GM18499 (cell line): ENCODE measurements at regions not wholly inside any gene's neighbourhood (a gene's known extent, or its start where the extent isn't known, plus 50 kb on each side); places are given as distances from the start of the nearest gene placed in this dataset.

Experiments
- ATAC-seq: cut with Tn5 transposase; IDR thresholded peaks from one replicate; pipeline ENCODE4 v1.9.1; 2021; ENCODE audit warnings: moderate number of reproducible peaks; ENCODE audit not compliant: insufficient read depth, unreplicated experiment

DNA sequence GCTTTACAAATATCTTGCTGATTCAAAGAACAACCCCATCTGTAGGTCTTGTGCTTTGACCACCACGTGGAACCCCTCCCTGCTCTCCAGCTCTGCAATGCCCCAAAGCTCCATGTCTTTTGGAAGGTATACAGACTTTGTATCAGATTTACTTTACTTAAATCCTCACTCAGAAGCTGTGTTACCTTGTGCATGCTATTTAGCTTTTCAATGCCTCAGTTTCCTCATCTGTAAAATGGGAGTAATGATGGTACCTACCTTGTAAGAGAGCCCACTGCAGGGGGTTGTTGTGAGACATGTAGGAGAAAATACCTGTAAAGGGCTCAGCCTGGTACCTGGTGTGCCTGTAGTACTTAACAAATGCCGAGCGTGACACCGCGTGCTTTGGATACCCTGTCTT is 200.2 kb upstream of the CHD6 start:
- no peak for ATAC-seq

- no peak for ATAC-seq
These were observed 193.3 kb upstream of the CHD6 start for GRCh38 chr20:41811456-41811855.

- no peak for ATAC-seq
These were observed 181.9 kb upstream of the CHD6 start for GRCh38 chr20:41800040-41800439.

GRCh38 chr20:41798930-41799502 is 180.8 kb upstream of the CHD6 start:
- ATAC-seq: no peak

DNA sequence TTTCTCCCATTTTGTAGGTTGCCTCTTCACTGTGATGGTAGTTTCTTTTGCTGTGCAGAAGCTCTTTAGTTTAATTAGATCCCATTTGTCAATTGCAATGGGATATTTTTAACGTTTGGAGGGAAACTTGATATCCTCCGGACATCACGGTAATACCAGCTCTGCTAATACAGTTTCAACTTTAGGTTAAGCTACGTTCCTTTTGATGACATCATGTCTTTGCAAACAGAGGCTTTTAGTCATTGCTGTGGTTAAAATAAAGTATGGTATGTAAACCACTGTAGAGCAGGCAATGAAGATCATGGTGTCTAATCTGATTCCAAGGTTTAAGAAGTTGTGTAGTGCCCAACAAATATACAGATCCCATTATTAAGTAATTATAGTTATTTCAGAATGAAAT is 168.0 kb upstream of the CHD6 start:
- no peak for ATAC-seq

- ATAC-seq: no peak
These were observed 166.2 kb upstream of the CHD6 start for GRCh38 chr20:41784209-41784958.

GRCh38 chr20:41783423-41784208 is 165.4 kb upstream of the CHD6 start:
- ATAC-seq: no peak

- no peak for ATAC-seq
These were observed 164.7 kb upstream of the CHD6 start for GRCh38 chr20:41782730-41783406.

GRCh38 chr20:41782255-41782654 is 164.1 kb upstream of the CHD6 start:
- ATAC-seq: no peak

DNA sequence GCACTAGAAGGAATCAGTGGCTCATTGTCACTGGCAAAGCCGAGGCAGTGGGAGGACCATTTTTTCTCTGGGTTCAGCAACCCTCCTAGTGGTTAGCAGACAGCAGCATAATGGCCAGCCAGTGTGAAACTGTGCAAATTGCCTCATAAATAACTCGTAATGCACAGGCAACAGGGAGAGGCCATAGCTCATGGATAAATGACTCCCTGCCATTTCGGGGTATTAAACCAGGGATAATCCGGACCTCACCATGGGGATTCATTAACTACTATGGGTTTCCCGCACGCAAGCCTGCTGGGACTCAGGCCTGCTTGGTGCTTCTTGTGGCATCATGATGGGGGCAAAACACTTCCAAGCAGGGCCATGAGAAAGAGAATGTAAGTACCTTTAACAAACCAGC is 158.2 kb upstream of the CHD6 start:
- ATAC-seq: no peak

GRCh38 chr20:41774291-41774690 is 156.1 kb upstream of the CHD6 start:
- ATAC-seq: no peak

DNA sequence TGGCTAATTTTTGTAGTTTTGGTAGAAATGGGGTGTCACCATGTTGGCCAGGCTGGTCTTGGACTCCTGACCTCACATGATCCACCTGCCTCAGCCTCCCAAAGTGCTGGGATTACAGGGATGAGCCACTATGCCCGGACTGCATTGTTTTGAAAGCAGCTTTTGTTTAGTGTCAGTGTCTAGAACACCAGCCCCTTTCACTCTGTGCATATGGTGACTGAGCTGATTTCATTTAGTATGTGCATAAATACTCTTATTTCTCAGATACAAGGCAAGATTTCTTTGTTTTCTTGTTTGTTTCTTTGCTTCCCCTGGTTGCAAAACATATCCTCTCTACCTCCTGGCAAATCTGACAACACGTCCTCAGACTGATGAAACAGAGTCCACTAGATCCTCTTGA is 152.8 kb upstream of the CHD6 start:
- no peak for ATAC-seq

DNA sequence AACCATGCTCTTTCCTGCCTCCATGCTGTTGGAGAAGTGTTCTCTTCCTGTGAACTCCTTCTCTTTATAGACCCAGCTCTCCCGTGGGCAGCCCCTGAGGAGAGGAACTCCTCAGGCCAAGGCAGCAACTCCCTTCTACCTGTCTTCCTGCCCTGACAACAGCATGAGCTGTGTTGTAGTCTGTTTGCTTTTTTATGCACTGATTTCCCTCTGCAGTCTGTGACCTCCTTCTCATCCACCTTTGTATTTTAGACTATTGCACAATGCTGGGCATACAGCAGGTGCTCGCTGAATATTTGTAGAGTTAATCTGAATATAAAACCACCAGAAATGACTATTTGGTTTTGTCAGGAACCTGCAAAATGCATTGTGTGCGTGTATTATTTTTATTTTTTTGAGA is 152.2 kb upstream of the CHD6 start:
- no peak for ATAC-seq

- no peak for ATAC-seq
These were observed 151.4 kb upstream of the CHD6 start for GRCh38 chr20:41769592-41770018.

- ATAC-seq: no peak
These were observed 132.0 kb upstream of the CHD6 start for GRCh38 chr20:41750137-41750536.

DNA sequence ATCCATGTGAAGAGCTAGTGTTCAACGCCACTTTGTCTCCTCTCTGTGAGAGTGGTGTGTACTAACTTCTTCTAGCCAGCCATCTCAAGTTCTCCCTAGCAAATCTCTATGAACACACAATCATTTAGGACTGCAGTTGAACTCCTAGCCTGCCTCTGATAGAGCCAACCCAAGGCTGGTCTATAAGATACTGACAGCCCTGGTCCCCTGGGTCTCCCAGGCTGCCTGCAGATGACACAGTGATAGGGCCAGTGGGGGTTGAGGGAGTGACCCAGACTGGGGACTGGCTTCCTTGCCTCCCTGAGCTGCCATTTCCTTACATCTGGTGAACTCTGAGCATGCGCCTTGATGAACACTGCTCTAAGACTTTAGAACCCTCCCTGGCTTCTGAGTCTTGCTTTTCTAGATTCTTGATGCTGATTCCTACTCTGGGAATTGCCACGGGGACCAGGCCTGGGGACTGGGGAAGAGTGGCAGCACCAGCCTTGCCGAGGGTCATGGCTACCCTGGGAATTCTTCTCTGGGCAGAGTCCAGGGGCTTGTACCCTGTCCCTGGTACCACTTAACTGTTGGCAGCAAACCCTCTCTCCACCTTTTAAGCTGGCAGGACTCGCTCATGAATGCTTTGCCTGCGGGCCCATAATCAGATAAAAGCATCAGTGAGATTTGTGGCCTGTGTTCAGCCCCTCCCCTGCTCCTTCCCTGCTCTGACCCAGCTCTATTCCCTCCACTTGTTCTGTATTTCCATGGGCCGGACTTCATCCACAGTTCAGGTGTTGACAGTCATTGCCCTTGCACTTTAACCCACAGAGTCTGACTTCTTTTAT is 130.8 kb upstream of the CHD6 start:
- ATAC-seq: no peak

DNA sequence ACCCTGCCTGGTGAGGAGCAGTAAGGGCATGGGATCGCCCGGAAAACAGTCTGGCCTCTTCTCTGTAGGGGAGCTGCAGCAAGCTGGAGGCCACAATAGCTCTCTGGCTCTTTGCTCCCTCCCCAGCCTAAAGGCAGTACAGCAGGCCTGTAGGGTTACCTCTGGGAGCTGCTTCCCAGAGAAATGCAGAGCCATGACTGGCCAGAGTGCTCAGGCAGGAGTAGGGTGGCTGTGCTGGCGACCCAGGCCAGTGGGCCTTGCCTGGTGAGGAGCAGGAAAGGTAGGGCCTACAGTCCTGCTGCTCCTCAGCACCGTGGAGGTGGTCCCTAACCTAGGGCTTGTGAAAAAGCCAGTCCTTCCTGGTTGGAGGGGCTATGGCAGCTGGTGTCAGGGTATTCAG is 129.9 kb upstream of the CHD6 start:
- no peak for ATAC-seq

DNA sequence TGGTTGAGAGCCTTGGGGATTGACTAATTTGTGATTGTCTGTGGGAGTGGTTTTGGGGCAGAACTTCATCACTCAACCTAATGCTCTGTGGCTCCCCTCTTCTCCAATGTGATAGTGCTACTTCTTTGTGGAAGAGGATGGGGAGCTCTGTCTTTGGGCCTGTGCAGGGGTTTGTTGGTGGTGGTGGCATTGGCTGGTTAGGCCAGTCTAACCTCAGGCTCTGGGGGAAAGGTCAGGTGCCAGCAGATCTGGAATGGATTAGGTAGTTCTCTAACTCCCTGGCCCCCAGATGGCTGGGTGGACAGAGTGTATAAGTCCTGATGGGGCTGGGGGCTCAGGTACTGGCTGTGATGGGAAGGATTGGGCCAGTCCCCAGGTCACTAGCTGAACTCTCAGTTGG is 129.0 kb upstream of the CHD6 start:
- no peak for ATAC-seq

- no peak for ATAC-seq
These were observed 128.5 kb upstream of the CHD6 start for GRCh38 chr20:41746635-41747034.

GRCh38 chr20:41738604-41739206 is 120.5 kb upstream of the CHD6 start:
- no peak for ATAC-seq
